C4-2B (cell line): ENCODE measurements at regions not wholly inside any gene's neighbourhood (a gene's known extent, or its start where the extent isn't known, plus 50 kb on each side); places are given as distances from the start of the nearest gene placed in this dataset.

Experiments used
- ZFX ChIP-seq: fragments of 450-650 bp; IDR thresholded peaks from 2 replicates; pipeline ENCODE4 v1.6.1; 2017
- TF ChIP-seq, protein P1 (sequence below): fragments of 450-650 bp; conservative IDR thresholded peaks from 2 replicates; pipeline ENCODE4 v1.5.1; 2017; ENCODE audit warnings: mild to moderate bottlenecking

GRCh38 chr15:95269242-95270183 lies 1038.2 kb downstream of the MCTP2 start:
- TF ChIP-seq, protein P1, sequence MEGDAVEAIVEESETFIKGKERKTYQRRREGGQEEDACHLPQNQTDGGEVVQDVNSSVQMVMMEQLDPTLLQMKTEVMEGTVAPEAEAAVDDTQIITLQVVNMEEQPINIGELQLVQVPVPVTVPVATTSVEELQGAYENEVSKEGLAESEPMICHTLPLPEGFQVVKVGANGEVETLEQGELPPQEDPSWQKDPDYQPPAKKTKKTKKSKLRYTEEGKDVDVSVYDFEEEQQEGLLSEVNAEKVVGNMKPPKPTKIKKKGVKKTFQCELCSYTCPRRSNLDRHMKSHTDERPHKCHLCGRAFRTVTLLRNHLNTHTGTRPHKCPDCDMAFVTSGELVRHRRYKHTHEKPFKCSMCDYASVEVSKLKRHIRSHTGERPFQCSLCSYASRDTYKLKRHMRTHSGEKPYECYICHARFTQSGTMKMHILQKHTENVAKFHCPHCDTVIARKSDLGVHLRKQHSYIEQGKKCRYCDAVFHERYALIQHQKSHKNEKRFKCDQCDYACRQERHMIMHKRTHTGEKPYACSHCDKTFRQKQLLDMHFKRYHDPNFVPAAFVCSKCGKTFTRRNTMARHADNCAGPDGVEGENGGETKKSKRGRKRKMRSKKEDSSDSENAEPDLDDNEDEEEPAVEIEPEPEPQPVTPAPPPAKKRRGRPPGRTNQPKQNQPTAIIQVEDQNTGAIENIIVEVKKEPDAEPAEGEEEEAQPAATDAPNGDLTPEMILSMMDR, result no peak
- no peak for TF ChIP-seq ZFX
